ENCODE measurements at regions not wholly inside any gene's neighbourhood (a gene's known extent, or its start where the extent isn't known, plus 50 kb on each side); places are given as distances from the start of the nearest gene placed in this dataset.

DNA sequence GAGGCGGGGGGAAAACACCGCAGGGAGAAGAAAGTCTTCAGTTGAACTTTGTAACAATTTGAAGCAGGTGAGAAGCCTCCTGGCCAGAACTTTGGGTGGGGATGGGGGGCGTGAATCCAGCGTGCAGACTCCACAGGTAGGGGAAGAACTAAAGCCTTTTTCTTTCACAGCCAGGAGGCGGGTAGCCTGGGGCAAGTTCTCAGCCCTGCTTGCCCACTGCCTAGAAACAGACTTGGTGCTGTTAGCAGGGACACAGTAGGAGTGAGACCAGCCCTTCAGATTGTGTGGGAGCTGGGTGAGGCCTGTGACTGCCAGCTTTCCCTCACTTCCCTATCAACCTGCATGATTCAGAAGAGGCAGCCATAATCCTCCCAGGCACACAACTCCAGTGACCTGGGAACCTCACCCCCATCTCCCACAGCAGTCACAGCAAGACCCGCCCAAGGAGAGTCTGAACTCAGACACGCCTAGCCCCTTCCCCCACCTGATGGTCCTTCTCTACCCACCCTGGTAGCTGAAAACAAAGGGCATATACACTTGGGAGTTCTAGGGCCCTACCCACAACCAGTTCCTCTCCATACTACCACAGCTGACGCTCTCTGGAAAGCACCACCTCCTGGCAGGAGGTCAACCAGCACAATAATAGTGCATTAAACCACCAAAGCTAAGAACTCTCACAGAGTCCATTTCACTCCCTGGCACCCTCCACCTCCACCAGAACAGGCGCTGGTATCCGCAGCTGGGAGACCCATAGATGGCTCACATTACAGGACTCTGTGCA, 83.5 kb upstream of the CDC42BPA start:
- WGBS, 2 experiments (ENCODE audit: low coverage in 1 of 2, low lambda C conversion rate in 2 of 2, missing lambda C conversion rate in 2 of 2): 87 to 93% methylated on average over 10 of the region's 10 CpGs

DNA sequence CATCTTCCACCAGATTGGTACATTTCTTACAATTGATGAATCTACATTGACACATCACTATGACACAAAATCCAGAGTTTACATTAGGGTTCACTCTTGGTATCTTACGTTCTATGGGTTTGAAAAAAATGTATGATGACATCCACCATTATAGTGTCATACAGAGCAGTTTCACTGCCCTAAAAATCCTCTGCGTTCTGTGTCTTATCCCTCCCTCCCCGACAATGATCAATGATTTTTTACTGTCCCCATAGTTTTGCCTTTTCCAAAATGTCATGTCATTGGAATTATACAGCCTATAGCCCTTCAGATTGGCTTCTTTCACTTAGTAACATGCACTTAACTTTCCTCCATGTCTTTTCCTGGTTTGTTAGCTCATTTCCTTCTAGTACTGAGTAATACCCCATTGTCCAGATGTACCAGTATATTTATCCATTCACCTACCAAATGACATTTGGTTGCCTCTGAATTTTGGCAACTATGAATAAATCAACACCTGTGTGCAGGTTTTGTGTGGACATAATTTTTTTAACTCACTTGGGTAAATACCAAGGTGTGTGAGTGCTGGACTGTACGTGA, 80.9 kb upstream of the CDC42BPA start:
- Histone ChIP-seq H3K9ac (no peak overlapping the region), H3K9me2 (ENCODE audit: insufficient read depth) (no peaks in the 10 kb centered on the region), H3K27ac (no peak overlapping the region), H3K4me3 (no peak overlapping the region), H3K79me2 (ENCODE audit: insufficient read depth) (no peaks in the 10 kb centered on the region), H3K36me3 (ENCODE audit: low read depth) (no peaks in the 10 kb centered on the region), H3K4me1 (ENCODE audit: insufficient read depth) (no peaks in the 10 kb centered on the region), H4K20me1 (ENCODE audit: insufficient read depth) (no peaks in the 10 kb centered on the region), H2AFZ (no peak overlapping the region), H3K27me3 (replicated peaks; ENCODE audit: insufficient read depth) (no peaks in the 10 kb centered on the region), H3K9me3 (ENCODE audit: low read depth) (no peaks in the 10 kb centered on the region), H3F3A (ENCODE audit: insufficient read depth) (no peaks in the 10 kb centered on the region), H3K4me2 (ENCODE audit: unreplicated experiment) (no peak overlapping the region)
- in situ Hi-C loops (cut with MboI): no loop called here
- TF ChIP-seq EZH2phosphoT487 (IDR thresholded peaks at IDR 0.05; ENCODE audit: insufficient read depth, low read depth) (no peak), EZH2 (IDR thresholded peaks at IDR 0.05; ENCODE audit: insufficient read depth, poor library complexity, severe bottlenecking) (no peak)
- no peak for DNase-seq
- WGBS, 2 experiments (ENCODE audit: low coverage in 1 of 2, low lambda C conversion rate in 2 of 2, missing lambda C conversion rate in 2 of 2): 58 to 75% methylated on average over 4 of the region's 4 CpGs

More for the DNA sequence above, 83.5 kb upstream of the CDC42BPA start:
- no peaks in the 10 kb centered on the region for H3K36me3 ChIP-seq (ENCODE audit: low read depth)
- H3K27me3 ChIP-seq (replicated peaks; ENCODE audit: insufficient read depth): no peaks in the 10 kb centered on the region
- in situ Hi-C loops (cut with MboI): no loop called here
- no peak overlapping the region for H3K4me3 ChIP-seq
- H3K4me2 ChIP-seq (ENCODE audit: unreplicated experiment): no peak overlapping the region
- no peaks in the 10 kb centered on the region for H3K79me2 ChIP-seq (ENCODE audit: insufficient read depth)
- H3F3A ChIP-seq (ENCODE audit: insufficient read depth): no peaks in the 10 kb centered on the region
- H3K4me1 ChIP-seq (ENCODE audit: insufficient read depth): no peaks in the 10 kb centered on the region
- no peak overlapping the region for H3K9ac ChIP-seq
- TF ChIP-seq EZH2phosphoT487 (IDR thresholded peaks at IDR 0.05; ENCODE audit: insufficient read depth, low read depth) (no peak), EZH2 (IDR thresholded peaks at IDR 0.05; ENCODE audit: insufficient read depth, poor library complexity, severe bottlenecking) (no peak)
- H3K9me2 ChIP-seq (ENCODE audit: insufficient read depth): no peaks in the 10 kb centered on the region
- H3K9me3 ChIP-seq (ENCODE audit: low read depth): no peaks in the 10 kb centered on the region
- no peak overlapping the region for H3K27ac ChIP-seq
- no peak overlapping the region for H2AFZ ChIP-seq
- no peak for DNase-seq
- H4K20me1 ChIP-seq (ENCODE audit: insufficient read depth): no peaks in the 10 kb centered on the region

DNA sequence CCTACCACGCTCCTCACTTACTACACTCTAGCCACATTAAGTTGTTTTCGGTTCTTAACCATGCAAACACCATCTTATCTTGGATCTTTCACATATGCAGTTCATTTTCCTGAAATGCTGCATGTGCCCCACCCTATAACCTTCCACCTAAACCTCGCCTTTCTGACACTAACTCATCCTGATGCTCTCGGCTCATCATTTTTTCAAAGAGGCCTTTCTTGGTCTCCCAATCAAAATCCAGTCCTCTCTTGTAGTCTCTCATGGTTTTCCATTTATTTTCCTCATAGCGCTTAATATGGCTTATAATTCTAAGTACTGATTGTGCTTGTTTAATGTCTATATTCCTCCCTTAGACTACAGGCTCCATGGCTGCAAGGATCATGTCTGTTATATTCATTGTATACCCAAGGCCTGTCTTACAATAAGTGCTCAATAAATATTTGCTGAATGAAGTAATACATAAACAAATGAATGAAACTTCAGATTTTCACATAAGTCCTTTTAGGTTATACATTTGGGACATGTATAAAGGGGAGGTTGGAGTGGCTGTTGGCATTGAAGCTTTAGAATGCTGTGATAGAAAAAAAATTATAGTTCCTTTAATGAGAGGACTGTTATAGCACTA, 79.2 kb upstream of the CDC42BPA start:
- Histone ChIP-seq H3K9ac (no peak overlapping the region), H3K4me1 (ENCODE audit: insufficient read depth) (no peaks in the 10 kb centered on the region), H3K36me3 (ENCODE audit: low read depth) (no peaks in the 10 kb centered on the region), H3K4me3 (no peak overlapping the region), H3F3A (ENCODE audit: insufficient read depth) (no peaks in the 10 kb centered on the region), H3K4me2 (ENCODE audit: unreplicated experiment) (no peak overlapping the region), H3K9me2 (ENCODE audit: insufficient read depth) (no peaks in the 10 kb centered on the region), H3K9me3 (ENCODE audit: low read depth) (no peaks in the 10 kb centered on the region), H3K27ac (no peak overlapping the region), H2AFZ (no peak overlapping the region; the same call in 1 of the 2 replicates), H3K27me3 (replicated peaks; ENCODE audit: insufficient read depth) (no peaks in the 10 kb centered on the region), H3K79me2 (ENCODE audit: insufficient read depth) (no peaks in the 10 kb centered on the region), H4K20me1 (ENCODE audit: insufficient read depth) (no peaks in the 10 kb centered on the region)
- TF ChIP-seq EZH2phosphoT487 (IDR thresholded peaks at IDR 0.05; ENCODE audit: insufficient read depth, low read depth) (no peak), EZH2 (IDR thresholded peaks at IDR 0.05; ENCODE audit: insufficient read depth, poor library complexity, severe bottlenecking) (no peak)
- WGBS, 2 experiments (ENCODE audit: low coverage in 1 of 2, low lambda C conversion rate in 2 of 2, missing lambda C conversion rate in 2 of 2): 77 to 78% methylated on average over 5 of the region's 5 CpGs
- in situ Hi-C loops (cut with MboI): no loop called here
- no peak for DNase-seq

DNA sequence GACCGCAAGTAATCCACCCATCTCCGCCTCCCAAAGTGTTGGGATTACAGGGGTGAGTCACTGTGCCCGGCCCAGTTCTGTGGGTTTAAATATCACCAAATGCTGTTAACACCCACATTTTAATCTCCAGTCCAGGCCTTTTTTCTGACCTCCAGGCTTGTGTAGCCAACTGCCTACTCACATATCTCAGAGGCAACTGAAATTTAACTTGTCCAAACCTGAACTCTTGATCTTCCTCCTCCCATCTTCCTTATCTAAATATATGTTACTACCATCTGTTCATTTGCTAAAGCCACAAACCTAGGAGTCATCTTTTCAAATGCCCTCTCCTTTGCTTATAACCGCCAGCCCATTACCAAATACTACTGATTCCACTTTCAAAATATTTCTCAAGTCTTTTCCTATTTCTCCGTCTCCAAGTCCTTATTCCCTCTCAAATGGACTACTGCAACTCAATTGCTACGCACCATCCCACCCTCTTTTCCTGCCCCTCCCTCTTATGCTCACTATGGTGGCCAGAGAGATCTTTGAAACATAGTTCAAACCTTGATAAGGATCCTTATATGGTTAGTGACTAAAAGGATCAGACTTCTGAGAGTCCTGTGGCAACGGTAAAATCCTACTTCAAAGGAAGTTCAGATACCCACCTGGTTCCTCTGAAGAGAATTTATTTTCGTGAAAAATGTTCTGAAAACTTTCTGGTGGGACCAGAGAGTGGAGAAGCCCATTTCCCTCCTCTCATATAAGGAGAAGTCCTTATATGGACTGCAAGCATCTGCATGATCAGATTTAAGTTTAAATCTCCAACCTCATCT, 78.5 kb upstream of the CDC42BPA start:
- Histone ChIP-seq H3K4me3 (no peak overlapping the region), H3K27ac (no peak overlapping the region), H3K27me3 (replicated peaks; ENCODE audit: insufficient read depth) (no peaks in the 10 kb centered on the region), H3K4me1 (ENCODE audit: insufficient read depth) (no peaks in the 10 kb centered on the region), H4K20me1 (ENCODE audit: insufficient read depth) (no peaks in the 10 kb centered on the region), H2AFZ (no peak overlapping the region; the same call in 1 of the 2 replicates), H3K9me2 (ENCODE audit: insufficient read depth) (no peaks in the 10 kb centered on the region), H3K36me3 (ENCODE audit: low read depth) (no peaks in the 10 kb centered on the region), H3F3A (ENCODE audit: insufficient read depth) (no peaks in the 10 kb centered on the region), H3K9me3 (ENCODE audit: low read depth) (no peaks in the 10 kb centered on the region), H3K79me2 (ENCODE audit: insufficient read depth) (no peaks in the 10 kb centered on the region), H3K9ac (no peak overlapping the region), H3K4me2 (ENCODE audit: unreplicated experiment) (no peak overlapping the region)
- TF ChIP-seq EZH2 (IDR thresholded peaks at IDR 0.05; ENCODE audit: insufficient read depth, poor library complexity, severe bottlenecking): no peak
- no peak for TF ChIP-seq EZH2phosphoT487 (IDR thresholded peaks at IDR 0.05; ENCODE audit: insufficient read depth, low read depth)
- 67 to 68% methylated on average over 8 of the region's 8 CpGs for WGBS, 2 experiments (ENCODE audit: low coverage in 1 of 2, low lambda C conversion rate in 2 of 2, missing lambda C conversion rate in 2 of 2)
- in situ Hi-C loops (cut with MboI): no loop called here
- DNase-seq: no peak
